A549 (cell line): ENCODE measurements at regions not wholly inside any gene's neighbourhood (a gene's known extent, or its start where the extent isn't known, plus 50 kb on each side); places are given as distances from the start of the nearest gene placed in this dataset.
"Not testable (repeated sequence)": the region's sequence is repeated elsewhere in the genome, so short reads cannot be mapped to it uniquely, and the experiment has no call there.

Experiments
- ATAC-seq, 2 experiments: fragments of 200-7000 bp in 1 of 2; fragments of >200 bp in 1 of 2; cut with Nextera tagmentation in 1 of 2; cut with Tn5 transposase in 1 of 2; 3 replicates each; pipeline versions ENCODE4 v1.8.0 to v1.9.1; 2018 to 2020; ENCODE audit warnings: mild to moderate bottlenecking in 1 of 2, moderate library complexity in 1 of 2
- CTCF ChIA-PET: fragments of 300-600 bp; sonication (Branson Sonifier 250); formaldehyde crosslinking; extraction: SDS; loops from one replicate; lab custom pipeline; 2021; ENCODE audit warnings: antibody characterized with exemption, inconsistent platforms; lab: Yijun Ruan, JAX
- POLR2A ChIA-PET: fragments of 350-600 bp; formaldehyde crosslinking; extraction: SDS; loops from one replicate; lab custom pipeline; 2021; ENCODE audit warnings: antibody characterized with exemption, inconsistent platforms; lab: Yijun Ruan, JAX
- DNase-seq, 2 experiments: peaks; one replicate each; pipeline versions ENCODE4 v3.0.0 to v3.0.0-alpha.2; 2011 to 2016; ENCODE audit warnings: low read depth in 1 of 2, low spot score in 1 of 2
- FAIRE-seq: peaks from 2 replicates; lab custom pipeline; 2011; peaks lifted over from hg19 to GRCh38; lab: Jason Lieb, UNC
- H3K27ac ChIP-seq, 2 experiments: fragments of >200 bp; sonication (Bioruptor Twin); formaldehyde crosslinking; 3 replicates each; pipeline ENCODE4 v1.5.1; 2016 to 2017
- H3K4me1 ChIP-seq: fragments of >200 bp; sonication (Bioruptor Twin); formaldehyde crosslinking; 3 replicates; pipeline ENCODE4 v1.6.1; 2016
- H3K4me2 ChIP-seq: fragments of >200 bp; sonication (Bioruptor Twin); formaldehyde crosslinking; 3 replicates; pipeline ENCODE4 v1.6.1; 2016
- H3K4me3 ChIP-seq: fragments of >200 bp; sonication (Bioruptor Twin); formaldehyde crosslinking; 3 replicates; pipeline ENCODE4 v1.5.1; 2016
- H3K9me3 ChIP-seq: fragments of >200 bp; sonication (Bioruptor Twin); formaldehyde crosslinking; 3 replicates; pipeline ENCODE4 v1.6.1; 2016
- BHLHE40 ChIP-seq: IDR thresholded peaks from 2 replicates; pipeline ENCODE4 v1.6.1; 2012; ENCODE audit warnings: low read depth, low read length, inconsistent platforms
- CEBPB ChIP-seq, 2 experiments: fragments of >200 bp in 1 of 2; sonication (Bioruptor Twin) in 1 of 2; formaldehyde crosslinking in 1 of 2; IDR thresholded peaks; 2 replicates each; pipeline ENCODE4 v1.6.1; 2012 to 2016
- CHD2 ChIP-seq: fragments of 150-350 bp; IDR thresholded peaks from 2 replicates; pipeline ENCODE4 v1.6.1; 2014; ENCODE audit warnings: low read length; ENCODE audit not compliant: partially characterized antibody
- CHD4 ChIP-seq: fragments of 200-600 bp; sonication (generic); IDR thresholded peaks from 2 replicates; pipeline ENCODE4 v1.6.1; 2016; ENCODE audit warnings: antibody characterized with exemption, mild to moderate bottlenecking, borderline replicate concordance
- EHF ChIP-seq: fragments of 250-450 bp; sonication (Bioruptor Pico); IDR thresholded peaks from 2 replicates; pipeline ENCODE4 v1.5.0; 2020; ENCODE audit warnings: mild to moderate bottlenecking
- EHMT2 ChIP-seq: fragments of 200-600 bp; sonication (generic); IDR thresholded peaks from 2 replicates; pipeline ENCODE4 v1.6.1; 2016; ENCODE audit warnings: antibody characterized with exemption, low read depth, mild to moderate bottlenecking, moderate library complexity
- FOXS1 ChIP-seq: fragments of 250-450 bp; sonication (Bioruptor Pico); IDR thresholded peaks from 2 replicates; pipeline ENCODE4 v1.5.0; 2020; ENCODE audit warnings: mild to moderate bottlenecking, moderate library complexity
- GATA3 ChIP-seq: IDR thresholded peaks from 2 replicates; pipeline ENCODE4 v1.6.1; 2012; ENCODE audit warnings: borderline replicate concordance
- HMGXB4 ChIP-seq: fragments of 250-450 bp; sonication (Bioruptor Pico); IDR thresholded peaks from 2 replicates; pipeline ENCODE4 v1.5.0; 2021; ENCODE audit warnings: mild to moderate bottlenecking, moderate library complexity, borderline replicate concordance
- KDM1A ChIP-seq: fragments of 200-600 bp; sonication (generic); IDR thresholded peaks from 2 replicates; pipeline ENCODE4 v1.6.1; 2016; ENCODE audit warnings: low read depth, mild to moderate bottlenecking
- KDM5A ChIP-seq: fragments of 200-600 bp; sonication (generic); IDR thresholded peaks from 2 replicates; pipeline ENCODE4 v1.6.1; 2016; ENCODE audit warnings: antibody characterized with exemption, mild to moderate bottlenecking
- MYC ChIP-seq: IDR thresholded peaks from 2 replicates; pipeline ENCODE4 v1.6.1; 2012; ENCODE audit warnings: mild to moderate bottlenecking, inconsistent platforms, low read length, improper control_type of control experiment, borderline replicate concordance
- POLR2A ChIP-seq: IDR thresholded peaks from 2 replicates; pipeline ENCODE4 v1.6.1; 2012; ENCODE audit warnings: mild to moderate bottlenecking, low read length
- RAD21 ChIP-seq, 2 experiments: fragments of >200 bp in 1 of 2; sonication (Bioruptor Twin) in 1 of 2; formaldehyde crosslinking in 1 of 2; IDR thresholded peaks in 1 of 2; conservative IDR thresholded peaks in 1 of 2; 2 replicates in 1 of 2; 3 replicates in 1 of 2; pipeline ENCODE4 v1.6.1; 2012 to 2018; ENCODE audit warnings: inconsistent platforms in 1 of 2
- TFCP2L1 ChIP-seq: fragments of 250-450 bp; sonication (Bioruptor Pico); IDR thresholded peaks from 2 replicates; pipeline ENCODE4 v1.5.0; 2021; ENCODE audit warnings: mild to moderate bottlenecking
- TP53 ChIP-seq: fragments of 250-450 bp; sonication (Bioruptor Pico); IDR thresholded peaks from 2 replicates; pipeline ENCODE4 v1.5.0; 2021; ENCODE audit warnings: mild to moderate bottlenecking, moderate library complexity
- ZC3H11A ChIP-seq: fragments of 450-650 bp; IDR thresholded peaks from 2 replicates; pipeline ENCODE4 v1.6.1; 2014; ENCODE audit warnings: antibody characterized with exemption, mild to moderate bottlenecking
- ZNF302 ChIP-seq: fragments of 250-450 bp; sonication (Bioruptor Pico); IDR thresholded peaks from 2 replicates; pipeline ENCODE4 v1.9.0; 2021; ENCODE audit warnings: inconsistent platforms, mild to moderate bottlenecking, moderate library complexity
- ZSCAN20 ChIP-seq: fragments of 250-450 bp; sonication (Bioruptor Pico); IDR thresholded peaks from 2 replicates; pipeline ENCODE4 v1.8.0; 2022; ENCODE audit warnings: mild to moderate bottlenecking, moderate library complexity
- whole genome bisulfite sequencing: methylation state at CpG from one replicate; pipeline ENCODE4 v1.1.6; 2017; ENCODE audit errors: missing lambda C conversion rate; 5-methylcytosine and 5-hydroxymethylcytosine counted together
- TF ChIP-seq, protein P1 (sequence below): IDR thresholded peaks from 2 replicates; pipeline ENCODE4 v1.6.1; 2012
- TF ChIP-seq, protein P2 (sequence below): fragments of 150-350 bp; IDR thresholded peaks from 2 replicates; pipeline ENCODE4 v1.6.1; 2014; ENCODE audit warnings: low read depth, mild to moderate bottlenecking, low read length
- TF ChIP-seq, protein P3 (sequence below): fragments of 200-600 bp; sonication (generic); IDR thresholded peaks from 2 replicates; pipeline ENCODE4 v1.6.1; 2016; ENCODE audit warnings: antibody characterized with exemption, mild to moderate bottlenecking, moderate library complexity

DNA sequence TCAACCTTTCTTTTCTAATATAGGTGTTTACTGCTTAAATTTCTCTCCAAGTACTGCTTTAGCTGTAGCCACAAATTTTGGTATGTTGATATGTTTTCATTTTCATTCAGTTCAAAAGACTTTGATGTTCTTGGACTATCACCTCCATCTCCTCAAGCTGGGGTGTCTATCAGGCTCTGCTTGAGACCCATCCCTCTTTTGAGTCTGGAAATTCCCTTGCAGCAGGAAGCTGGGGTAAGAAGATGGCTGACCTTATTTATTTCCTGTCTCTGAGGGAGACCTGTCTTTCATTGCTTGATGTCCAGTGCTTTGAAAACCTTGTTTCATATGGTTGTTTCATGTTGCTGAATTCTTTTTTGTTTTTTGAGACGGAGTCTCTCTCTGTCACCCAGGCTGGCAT, 60.5 kb upstream of the ADPGK start:
- no peaks in the 10 kb centered on the region; the same call in 2 of the 3 replicates for H3K9me3 ChIP-seq
- ATAC-seq (no peak), FAIRE-seq (no peak), DNase-seq (no peak)
- ChIA-PET POLR2A (no interaction called here), CTCF (interaction anchor here (1.3 kb wide), 1 partner anchor 18 kb away, joined by 3 read pairs; no protein-coding TSS in a partner anchor)
- H3K27ac ChIP-seq = no peak overlapping the region
- TF ChIP-seq BHLHE40 (no peak), GATA3 (no peak), KDM1A (no peak), FOXS1 (CRISPR knock-in tag) (no peak), TP53 (CRISPR knock-in tag) (no peak), CEBPB (IDR thresholded peaks at IDR 0.05) (no peak), ZC3H11A (no peak)
- TF ChIP-seq, protein P1, sequence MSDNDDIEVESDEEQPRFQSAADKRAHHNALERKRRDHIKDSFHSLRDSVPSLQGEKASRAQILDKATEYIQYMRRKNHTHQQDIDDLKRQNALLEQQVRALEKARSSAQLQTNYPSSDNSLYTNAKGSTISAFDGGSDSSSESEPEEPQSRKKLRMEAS = no peak
- no peak overlapping the region for H3K4me2 ChIP-seq
- H3K4me3 ChIP-seq = no peak overlapping the region
- H3K4me1 ChIP-seq = no peaks in the 10 kb centered on the region
- 77% methylated on average over 1 of the region's 1 CpG for WGBS

DNA sequence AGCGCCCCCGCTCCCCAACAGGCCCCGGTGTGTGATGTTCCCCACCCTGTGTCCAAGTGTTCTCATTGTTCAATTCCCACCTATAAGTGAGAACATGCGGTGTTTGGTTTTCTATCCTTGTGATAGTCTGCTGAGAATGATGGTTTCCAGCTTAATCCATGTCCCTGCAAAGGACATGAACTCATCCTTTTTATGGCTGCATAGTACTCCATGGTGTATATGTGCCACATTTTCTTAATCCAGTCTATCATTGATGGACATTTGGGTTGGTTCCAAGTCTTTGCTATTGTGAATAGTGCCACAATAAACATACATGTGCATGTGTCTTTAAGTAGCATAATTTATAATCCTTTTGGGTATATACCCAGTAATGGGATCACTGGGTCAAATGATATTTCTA, 59.8 kb upstream of the ADPGK start:
- CTCF ChIA-PET = interaction anchor here (1.3 kb wide), 1 partner anchor 18 kb away, joined by 3 read pairs; no protein-coding TSS in a partner anchor
- H3K4me2 ChIP-seq, H3K9me3 ChIP-seq, FAIRE-seq, DNase-seq, H3K27ac ChIP-seq, H3K4me1 ChIP-seq, POLR2A ChIA-PET, H3K4me3 ChIP-seq, ATAC-seq: not testable (repeated sequence)
- 78% methylated on average over 4 of the region's 4 CpGs for WGBS

GRCh38 chr15:72840114-72840513, 56.6 kb upstream of the ADPGK start:
- FAIRE-seq = no peak
- Histone ChIP-seq H3K27ac (no peak overlapping the region), H3K9me3 (no peaks in the 10 kb centered on the region; the same call in 2 of the 3 replicates), H3K4me1 (no peaks in the 10 kb centered on the region), H3K4me3 (no peak overlapping the region), H3K4me2 (no peak overlapping the region)
- ChIA-PET POLR2A (no interaction called here), CTCF (no interaction called here)
- no peak for DNase-seq
- no peak for ATAC-seq
- TF ChIP-seq KDM5A = no peak
- TF ChIP-seq HMGXB4 (CRISPR knock-in tag) = no peak
- no peak for TF ChIP-seq MYC
- TF ChIP-seq, protein P2, sequence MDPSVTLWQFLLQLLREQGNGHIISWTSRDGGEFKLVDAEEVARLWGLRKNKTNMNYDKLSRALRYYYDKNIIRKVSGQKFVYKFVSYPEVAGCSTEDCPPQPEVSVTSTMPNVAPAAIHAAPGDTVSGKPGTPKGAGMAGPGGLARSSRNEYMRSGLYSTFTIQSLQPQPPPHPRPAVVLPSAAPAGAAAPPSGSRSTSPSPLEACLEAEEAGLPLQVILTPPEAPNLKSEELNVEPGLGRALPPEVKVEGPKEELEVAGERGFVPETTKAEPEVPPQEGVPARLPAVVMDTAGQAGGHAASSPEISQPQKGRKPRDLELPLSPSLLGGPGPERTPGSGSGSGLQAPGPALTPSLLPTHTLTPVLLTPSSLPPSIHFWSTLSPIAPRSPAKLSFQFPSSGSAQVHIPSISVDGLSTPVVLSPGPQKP = no peak
- TF ChIP-seq BHLHE40 = no peak
- no peak for TF ChIP-seq CEBPB (IDR thresholded peaks at IDR 0.05)
- no peak for TF ChIP-seq ZNF302
- no peak for TF ChIP-seq TFCP2L1 (CRISPR knock-in tag)
- TF ChIP-seq CHD4 = no peak
- no peak for TF ChIP-seq GATA3
- no peak for TF ChIP-seq POLR2A
- TF ChIP-seq ZSCAN20 (CRISPR knock-in tag) = no peak
- TF ChIP-seq, protein P3, sequence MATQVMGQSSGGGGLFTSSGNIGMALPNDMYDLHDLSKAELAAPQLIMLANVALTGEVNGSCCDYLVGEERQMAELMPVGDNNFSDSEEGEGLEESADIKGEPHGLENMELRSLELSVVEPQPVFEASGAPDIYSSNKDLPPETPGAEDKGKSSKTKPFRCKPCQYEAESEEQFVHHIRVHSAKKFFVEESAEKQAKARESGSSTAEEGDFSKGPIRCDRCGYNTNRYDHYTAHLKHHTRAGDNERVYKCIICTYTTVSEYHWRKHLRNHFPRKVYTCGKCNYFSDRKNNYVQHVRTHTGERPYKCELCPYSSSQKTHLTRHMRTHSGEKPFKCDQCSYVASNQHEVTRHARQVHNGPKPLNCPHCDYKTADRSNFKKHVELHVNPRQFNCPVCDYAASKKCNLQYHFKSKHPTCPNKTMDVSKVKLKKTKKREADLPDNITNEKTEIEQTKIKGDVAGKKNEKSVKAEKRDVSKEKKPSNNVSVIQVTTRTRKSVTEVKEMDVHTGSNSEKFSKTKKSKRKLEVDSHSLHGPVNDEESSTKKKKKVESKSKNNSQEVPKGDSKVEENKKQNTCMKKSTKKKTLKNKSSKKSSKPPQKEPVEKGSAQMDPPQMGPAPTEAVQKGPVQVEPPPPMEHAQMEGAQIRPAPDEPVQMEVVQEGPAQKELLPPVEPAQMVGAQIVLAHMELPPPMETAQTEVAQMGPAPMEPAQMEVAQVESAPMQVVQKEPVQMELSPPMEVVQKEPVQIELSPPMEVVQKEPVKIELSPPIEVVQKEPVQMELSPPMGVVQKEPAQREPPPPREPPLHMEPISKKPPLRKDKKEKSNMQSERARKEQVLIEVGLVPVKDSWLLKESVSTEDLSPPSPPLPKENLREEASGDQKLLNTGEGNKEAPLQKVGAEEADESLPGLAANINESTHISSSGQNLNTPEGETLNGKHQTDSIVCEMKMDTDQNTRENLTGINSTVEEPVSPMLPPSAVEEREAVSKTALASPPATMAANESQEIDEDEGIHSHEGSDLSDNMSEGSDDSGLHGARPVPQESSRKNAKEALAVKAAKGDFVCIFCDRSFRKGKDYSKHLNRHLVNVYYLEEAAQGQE = no peak
- TF ChIP-seq EHMT2 = no peak
- TF ChIP-seq RAD21 (conservative IDR thresholded peaks at IDR 0.05 in 1 of 2, IDR thresholded peaks at IDR 0.05 in 1 of 2) = no peak
- no peak for TF ChIP-seq EHF (CRISPR knock-in tag)
- no peak for TF ChIP-seq CHD2
- 35% methylated on average over 7 of the region's 7 CpGs for WGBS
